Caki2 (cell line): ENCODE measurements at regions not wholly inside any gene's neighbourhood (a gene's known extent, or its start where the extent isn't known, plus 50 kb on each side); places are given as distances from the start of the nearest gene placed in this dataset.

Experiments used
- DNase-seq: peaks from one replicate; pipeline ENCODE4 v3.0.0-alpha.2; 2015; ENCODE audit warnings: low read depth
- in situ Hi-C: cut with HindIII; loops from 2 replicates; pipeline ENCODE4 v1.10.0; 2016; ENCODE audit warnings: low sequenced_read_pairs, low pct_unique_long_range_greater_than_20kb, mixed read lengths

GRCh38 chr1:81156887-81157286 lies 643.8 kb upstream of the ADGRL2 start:
- no peak for DNase-seq
- in situ Hi-C loops: no loop called here

- no peak for DNase-seq
- in situ Hi-C loops: no loop called here
These were observed 645.6 kb upstream of the ADGRL2 start for GRCh38 chr1:81155131-81155530.

- in situ Hi-C loops: no loop called here
- DNase-seq: no peak
These were observed 649.5 kb upstream of the ADGRL2 start for GRCh38 chr1:81151206-81151605.

- in situ Hi-C loops: no loop called here
- no peak for DNase-seq
These were observed 650.9 kb upstream of the ADGRL2 start for GRCh38 chr1:81149649-81150325.

- in situ Hi-C loops: no loop called here
- no peak for DNase-seq
These were observed 656.4 kb upstream of the ADGRL2 start for GRCh38 chr1:81144240-81144825.

- no peak for DNase-seq
- in situ Hi-C loops: no loop called here
These were observed 658.5 kb upstream of the ADGRL2 start for GRCh38 chr1:81142099-81142826.

- in situ Hi-C loops: no loop called here
- no peak for DNase-seq
These were observed 665.2 kb upstream of the ADGRL2 start for GRCh38 chr1:81135524-81135923.

- DNase-seq: no peak
- in situ Hi-C loops: no loop called here
These were observed 671.0 kb upstream of the ADGRL2 start for GRCh38 chr1:81129776-81130175.

- in situ Hi-C loops: no loop called here
- DNase-seq: no peak
These were observed 671.4 kb upstream of the ADGRL2 start for GRCh38 chr1:81129366-81129765.

- DNase-seq: no peak
- in situ Hi-C loops: no loop called here
These were observed 672.7 kb upstream of the ADGRL2 start for GRCh38 chr1:81128079-81128478.

- in situ Hi-C loops: no loop called here
- no peak for DNase-seq
These were observed 673.6 kb upstream of the ADGRL2 start for GRCh38 chr1:81126989-81127581.

- in situ Hi-C loops: no loop called here
These were observed 675.1 kb upstream of the ADGRL2 start for GRCh38 chr1:81125672-81126071.

GRCh38 chr1:81121306-81121705 lies 679.4 kb upstream of the ADGRL2 start:
- no peak for DNase-seq
- in situ Hi-C loops: no loop called here

More at GRCh38 chr1:81125672-81126071, 675.1 kb upstream of the ADGRL2 start:
- DNase-seq: no peak

- no peak for DNase-seq
- in situ Hi-C loops: no loop called here
These were observed 681.4 kb upstream of the ADGRL2 start for GRCh38 chr1:81119319-81119718.

GRCh38 chr1:81118550-81118949 lies 682.2 kb upstream of the ADGRL2 start:
- DNase-seq: no peak
- in situ Hi-C loops: no loop called here

- in situ Hi-C loops: no loop called here
- DNase-seq: no peak
These were observed 685.3 kb upstream of the ADGRL2 start for GRCh38 chr1:81115422-81115821.

- no peak for DNase-seq
- in situ Hi-C loops: no loop called here
These were observed 686.5 kb upstream of the ADGRL2 start for GRCh38 chr1:81114191-81114590.

- DNase-seq: no peak
- in situ Hi-C loops: no loop called here
These were observed 687.0 kb upstream of the ADGRL2 start for GRCh38 chr1:81113688-81114087.

- in situ Hi-C loops: no loop called here
- no peak for DNase-seq
These were observed 688.9 kb upstream of the ADGRL2 start for GRCh38 chr1:81111818-81112217.
